MCF 10A (cell line): ENCODE measurements at regions not wholly inside any gene's neighbourhood (a gene's known extent, or its start where the extent isn't known, plus 50 kb on each side); places are given as distances from the start of the nearest gene placed in this dataset.

ENCODE experiments used
- BruUV-seq: library from RNA; stranded (reverse); fragments of 400-500 nt; replicated peaks from 2 replicates; lab custom pipeline; 2021; lab: Mats Ljungman, UMichigan
- CTCF ChIA-PET: fragments of 300-600 bp; sonication (Branson Sonifier 250); formaldehyde crosslinking; extraction: SDS; loops from one replicate; lab custom pipeline; 2021; ENCODE audit warnings: antibody characterized with exemption, inconsistent platforms; lab: Yijun Ruan, JAX
- POLR2A ChIA-PET: fragments of 300-600, 350-650 bp; sonication (Branson Sonifier 250); formaldehyde crosslinking; extraction: SDS; loops from one replicate; lab custom pipeline; 2020; ENCODE audit warnings: antibody characterized with exemption, inconsistent platforms; lab: Yijun Ruan, JAX
- DNase-seq: peaks from one replicate; pipeline ENCODE4 v3.0.0-alpha.2; 2018; ENCODE audit not compliant: unreplicated experiment
- H3K27ac Mint-ChIP-seq: one replicate; pipeline ENCODE4 v1.8.0; 2022; ENCODE audit warnings: mild to moderate bottlenecking, low read depth, mixed read lengths; ENCODE audit not compliant: unreplicated experiment
- H3K27me3 Mint-ChIP-seq: one replicate; pipeline ENCODE4 v1.8.0; 2022; ENCODE audit warnings: mixed read lengths; ENCODE audit not compliant: insufficient read depth, unreplicated experiment
- H3K36me3 Mint-ChIP-seq: one replicate; pipeline ENCODE4 v1.8.0; 2022; ENCODE audit warnings: mild to moderate bottlenecking, moderate library complexity, mixed read lengths; ENCODE audit not compliant: insufficient read depth, unreplicated experiment
- H3K4me1 Mint-ChIP-seq: one replicate; pipeline ENCODE4 v1.8.0; 2022; ENCODE audit warnings: mixed read lengths; ENCODE audit not compliant: insufficient read depth, unreplicated experiment
- H3K4me3 Mint-ChIP-seq: one replicate; pipeline ENCODE4 v1.8.0; 2022; ENCODE audit warnings: mild to moderate bottlenecking, moderate library complexity, mixed read lengths; ENCODE audit not compliant: unreplicated experiment
- H3K9me3 Mint-ChIP-seq: one replicate; pipeline ENCODE4 v1.8.0; 2022; ENCODE audit warnings: mixed read lengths; ENCODE audit not compliant: unreplicated experiment
- intact Hi-C: fragments of 100-400 bp; cut with micrococcal nuclease; formaldehyde crosslinking; loops from 2 replicates; pipeline ENCODE4 v1.14.1; 2022
- TF ChIP-seq, protein P1 (sequence below): fragments of 200-600 bp; IDR thresholded peaks from one replicate; pipeline ENCODE4 v1.8.0; 2022; ENCODE audit warnings: antibody characterized with exemption, mild to moderate bottlenecking; ENCODE audit not compliant: unreplicated experiment

GRCh38 chr2:217037353-217037752 is 177.5 kb upstream of the TNP1 start:
- Mint-ChIP-seq H3K27me3 (peaks cover 28% of the 10 kb centered on the region), H3K4me1 (no peaks in the 10 kb centered on the region), H3K9me3 (no peaks in the 10 kb centered on the region), H3K36me3 (no peaks in the 10 kb centered on the region), H3K4me3 (no peak overlapping the region), H3K27ac (no peak overlapping the region)
- intact Hi-C loops = no loop called here
- DNase-seq = no peak
- ChIA-PET CTCF (no interaction called here), POLR2A (no interaction called here)
- BruUV-seq = no TSS peak
- TF ChIP-seq, protein P1, sequence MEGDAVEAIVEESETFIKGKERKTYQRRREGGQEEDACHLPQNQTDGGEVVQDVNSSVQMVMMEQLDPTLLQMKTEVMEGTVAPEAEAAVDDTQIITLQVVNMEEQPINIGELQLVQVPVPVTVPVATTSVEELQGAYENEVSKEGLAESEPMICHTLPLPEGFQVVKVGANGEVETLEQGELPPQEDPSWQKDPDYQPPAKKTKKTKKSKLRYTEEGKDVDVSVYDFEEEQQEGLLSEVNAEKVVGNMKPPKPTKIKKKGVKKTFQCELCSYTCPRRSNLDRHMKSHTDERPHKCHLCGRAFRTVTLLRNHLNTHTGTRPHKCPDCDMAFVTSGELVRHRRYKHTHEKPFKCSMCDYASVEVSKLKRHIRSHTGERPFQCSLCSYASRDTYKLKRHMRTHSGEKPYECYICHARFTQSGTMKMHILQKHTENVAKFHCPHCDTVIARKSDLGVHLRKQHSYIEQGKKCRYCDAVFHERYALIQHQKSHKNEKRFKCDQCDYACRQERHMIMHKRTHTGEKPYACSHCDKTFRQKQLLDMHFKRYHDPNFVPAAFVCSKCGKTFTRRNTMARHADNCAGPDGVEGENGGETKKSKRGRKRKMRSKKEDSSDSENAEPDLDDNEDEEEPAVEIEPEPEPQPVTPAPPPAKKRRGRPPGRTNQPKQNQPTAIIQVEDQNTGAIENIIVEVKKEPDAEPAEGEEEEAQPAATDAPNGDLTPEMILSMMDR = no peak

DNA sequence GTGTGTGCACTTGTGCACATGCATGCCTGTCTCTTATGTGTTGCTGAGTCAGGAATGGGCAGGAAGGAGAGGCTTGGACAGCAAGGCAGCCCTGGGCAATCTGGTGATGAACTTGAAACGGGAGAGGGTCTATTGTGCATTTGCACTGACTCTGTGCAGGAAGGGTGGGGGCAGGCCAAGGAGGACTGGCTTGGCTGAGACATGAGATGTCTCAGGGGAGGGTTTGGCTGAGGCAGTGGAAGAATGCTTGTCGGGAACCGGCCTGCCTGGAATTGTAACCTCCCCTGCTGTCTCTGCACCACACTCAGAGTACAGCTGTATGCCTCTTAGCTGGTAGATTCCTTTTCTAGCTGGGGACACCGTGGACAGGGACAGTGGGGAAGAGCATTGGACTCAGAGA is 176.1 kb upstream of the TNP1 start:
- Mint-ChIP-seq H3K27ac (no peak overlapping the region), H3K9me3 (no peaks in the 10 kb centered on the region), H3K27me3 (peaks cover 28% of the 10 kb centered on the region), H3K36me3 (no peaks in the 10 kb centered on the region), H3K4me3 (no peak overlapping the region), H3K4me1 (no peaks in the 10 kb centered on the region)
- intact Hi-C loops = no loop called here
- no peak for DNase-seq
- POLR2A ChIA-PET = no interaction called here
- BruUV-seq = no TSS peak
- CTCF ChIA-PET = no interaction called here
- TF ChIP-seq, protein P1 = no peak

GRCh38 chr2:217033186-217033585 is 173.3 kb upstream of the TNP1 start:
- intact Hi-C loops = no loop called here
- TF ChIP-seq, protein P1 = no peak
- BruUV-seq = no TSS peak
- Mint-ChIP-seq H3K9me3 (no peaks in the 10 kb centered on the region), H3K27me3 (peaks cover 51% of the 10 kb centered on the region), H3K27ac (no peak overlapping the region), H3K4me1 (no peaks in the 10 kb centered on the region), H3K4me3 (no peak overlapping the region), H3K36me3 (no peaks in the 10 kb centered on the region)
- ChIA-PET CTCF (no interaction called here), POLR2A (no interaction called here)
- no peak for DNase-seq

DNA sequence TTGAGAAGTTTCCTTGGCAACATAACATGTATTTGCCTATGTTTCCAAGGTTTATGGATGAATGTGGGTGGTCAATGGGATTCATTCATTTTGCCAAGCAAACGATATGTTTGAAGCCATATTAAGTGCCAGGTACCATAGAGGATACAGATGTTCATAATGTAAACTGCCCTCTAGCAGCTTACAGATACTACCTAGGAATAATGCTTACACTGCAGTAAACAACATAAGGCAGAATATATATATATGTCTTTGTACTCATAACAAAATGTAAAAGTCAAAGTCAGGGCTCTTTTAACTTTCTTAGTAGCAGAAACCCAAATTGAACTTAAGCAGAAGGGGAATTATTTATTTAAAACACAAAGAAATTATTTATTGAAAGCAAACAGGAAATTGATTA is 171.6 kb upstream of the TNP1 start:
- H3K27ac Mint-ChIP-seq = no peak overlapping the region
- intact Hi-C loops = no loop called here
- H3K9me3 Mint-ChIP-seq = no peaks in the 10 kb centered on the region
- ChIA-PET CTCF (interaction anchor here (1.1 kb wide), 1 partner anchor 333 kb away, joined by 4 read pairs; no protein-coding TSS in a partner anchor), POLR2A (no interaction called here)
- H3K27me3 Mint-ChIP-seq = peaks cover 51% of the 10 kb centered on the region
- no peaks in the 10 kb centered on the region for H3K4me1 Mint-ChIP-seq
- H3K4me3 Mint-ChIP-seq = no peak overlapping the region
- no peak for DNase-seq
- TF ChIP-seq, protein P1 = no peak
- no TSS peak for BruUV-seq
- no peaks in the 10 kb centered on the region for H3K36me3 Mint-ChIP-seq
